Heart right ventricle (tissue), 16 donors: ENCODE measurements at regions not wholly inside any gene's neighbourhood (a gene's known extent, or its start where the extent isn't known, plus 50 kb on each side); places are given as distances from the start of the nearest gene placed in this dataset.

Experiments used
- ATAC-seq, 8 donors: fragments of 200-7000 bp; cut with Tn5 transposase; one replicate each; pipeline ENCODE4 v1.9.1; 2020; ENCODE audit warnings: mild to moderate bottlenecking in 8 of 8, moderate library complexity in 8 of 8, moderate number of reproducible peaks in 1 of 8
- DNase-seq, 2 donors: peaks; one replicate each; pipeline ENCODE4 v3.0.0-alpha.2; 2020
- H3K27ac ChIP-seq, 10 donors: fragments of 200-600 bp; sonication (generic) in 2 of 10; one replicate each; pipeline versions ENCODE4 v1.5.0 to v1.8.0; 2020 to 2022; ENCODE audit warnings: mild to moderate bottlenecking in 3 of 10
- H3K27me3 ChIP-seq, 7 donors: fragments of 200-600 bp; one replicate each; pipeline ENCODE4 v1.8.0; 2021 to 2022; ENCODE audit warnings: mild to moderate bottlenecking in 2 of 7
- H3K36me3 ChIP-seq, 9 donors: fragments of 200-600 bp; sonication (generic) in 1 of 9; one replicate each; pipeline versions ENCODE4 v1.5.0 to v1.8.0; 2020 to 2022; ENCODE audit warnings: mild to moderate bottlenecking in 2 of 9
- H3K4me1 ChIP-seq, 9 donors: fragments of 200-600 bp; sonication (generic) in 1 of 9; one replicate each; pipeline versions ENCODE4 v1.5.0 to v1.8.0; 2020 to 2022; ENCODE audit warnings: mild to moderate bottlenecking in 4 of 9
- H3K4me3 ChIP-seq, 10 donors: fragments of 200-600 bp; sonication (generic) in 2 of 10; one replicate each; pipeline versions ENCODE4 v1.5.0 to v1.8.0; 2020 to 2022; ENCODE audit warnings: mild to moderate bottlenecking in 7 of 10, moderate library complexity in 2 of 10
- H3K9me3 ChIP-seq, 11 donors: fragments of 200-600 bp in 10 of 11; sonication (generic) in 2 of 11; one replicate each; pipeline versions ENCODE4 v1.5.0 to v1.8.0; 2013 to 2022; ENCODE audit warnings: mild to moderate bottlenecking in 2 of 11, control low read depth in 1 of 11, moderate library complexity in 1 of 11
- WGBS, 2 donors: extraction: QIAGEN DNeasy Blood & Tissue Kit; methylation state at CpG; one replicate each; pipeline ENCODE4 v1.1.7; 2013; ENCODE audit warnings: inconsistent platforms in 1 of 2; 5-methylcytosine and 5-hydroxymethylcytosine counted together
- intact Hi-C, 10 donors: fragments of 100-400 bp; cut with DNase I; formaldehyde crosslinking; loops; one replicate each; pipeline versions ENCODE4 v1.11.1 to v1.14.2; 2022
- TF ChIP-seq, protein P1 (sequence below), 9 donors: fragments of 200-600 bp; sonication (generic) in 2 of 9; IDR thresholded peaks; one replicate each; pipeline versions ENCODE4 v1.5.0 to v1.8.0; 2021 to 2022; ENCODE audit warnings: antibody characterized with exemption in 9 of 9, mild to moderate bottlenecking in 5 of 9, moderate library complexity in 1 of 9
- donor health status: Arrhythmogenic right ventricular cardiomyopathy.
- donor health status: ischemic (EF 13 %, LVEDD 7.1; RV severe dilation, severe dysfunction).
- donor health status: healthy with polysubstance abuse.
- donor health status: DM: no; HTN: yes; CAD: no.
- donor health status: DM: no; HTN: no; CAD: no.
- donor health status: ischemic (EF 25% LVEDD 6.9; RV normal size, moderate dysfunction).
- donor health status: ischemic (EF 25% LVEDD 5.7; RV mildly dilated, moderate dysfunction).
- donor health status: healthy.
- donor health status: DM: yes; HTN: yes; CAD: no.
- donor health status: Ischemic cardiomyopathy.
- donor health status: ischemic (EF 35%, LVEDD 5.7; RV mildly dilated, moderate dysfunction).
- donor health status: nonischemic (EF 11% LVEDD 7.7; RV severe dilation, severe dysfunction).
- donor health status: DM: yes; HTN: yes; CAD: no.
- donor health status: PGD.
- donor health status: ischemic (EF 29% LVEDD 5.4; RV normal size, mild dysfunction).
- donor health status: nonischemic (EF 23%, LVEDD 6.1; RV moderate dilation, normal function).

DNA sequence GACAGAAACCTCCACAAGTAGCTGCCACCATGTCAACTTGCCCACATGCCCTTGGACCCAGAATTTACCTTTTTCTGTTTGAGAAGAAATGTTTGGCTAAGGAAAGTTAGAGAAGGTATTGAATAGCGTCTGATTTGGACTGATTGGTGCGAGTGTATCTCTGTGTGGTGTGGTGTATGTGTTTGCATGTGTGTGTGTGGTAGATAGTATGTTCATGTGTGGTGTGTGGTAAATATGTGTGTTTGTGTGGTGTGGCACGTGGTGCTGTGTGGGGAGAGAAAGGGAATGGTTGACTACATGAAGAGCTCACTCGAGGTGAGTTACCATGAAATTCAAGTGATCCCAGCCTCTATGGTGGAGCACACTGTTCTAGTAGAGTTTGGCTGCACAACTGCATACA, 360.8 kb upstream of the SPHKAP start:
- H3K4me3 ChIP-seq: no peak overlapping the region
- WGBS, 2 donors: 81 to 83% methylated on average over 4 of the region's 4 CpGs
- H3K4me1 ChIP-seq: no peaks in the 10 kb centered on the region
- H3K27me3 ChIP-seq: no peaks in the 10 kb centered on the region
- TF ChIP-seq, protein P1, sequence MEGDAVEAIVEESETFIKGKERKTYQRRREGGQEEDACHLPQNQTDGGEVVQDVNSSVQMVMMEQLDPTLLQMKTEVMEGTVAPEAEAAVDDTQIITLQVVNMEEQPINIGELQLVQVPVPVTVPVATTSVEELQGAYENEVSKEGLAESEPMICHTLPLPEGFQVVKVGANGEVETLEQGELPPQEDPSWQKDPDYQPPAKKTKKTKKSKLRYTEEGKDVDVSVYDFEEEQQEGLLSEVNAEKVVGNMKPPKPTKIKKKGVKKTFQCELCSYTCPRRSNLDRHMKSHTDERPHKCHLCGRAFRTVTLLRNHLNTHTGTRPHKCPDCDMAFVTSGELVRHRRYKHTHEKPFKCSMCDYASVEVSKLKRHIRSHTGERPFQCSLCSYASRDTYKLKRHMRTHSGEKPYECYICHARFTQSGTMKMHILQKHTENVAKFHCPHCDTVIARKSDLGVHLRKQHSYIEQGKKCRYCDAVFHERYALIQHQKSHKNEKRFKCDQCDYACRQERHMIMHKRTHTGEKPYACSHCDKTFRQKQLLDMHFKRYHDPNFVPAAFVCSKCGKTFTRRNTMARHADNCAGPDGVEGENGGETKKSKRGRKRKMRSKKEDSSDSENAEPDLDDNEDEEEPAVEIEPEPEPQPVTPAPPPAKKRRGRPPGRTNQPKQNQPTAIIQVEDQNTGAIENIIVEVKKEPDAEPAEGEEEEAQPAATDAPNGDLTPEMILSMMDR (IDR thresholded peaks at IDR 0.05): no peak
- no peak overlapping the region for H3K27ac ChIP-seq
- no peak for DNase-seq
- intact Hi-C loops: no loop called here
- H3K9me3 ChIP-seq: peaks cover 0 to 37% (median 4%) of the 10 kb centered on the region in 11 donors
- no peaks in the 10 kb centered on the region for H3K36me3 ChIP-seq
- no peak for ATAC-seq

DNA sequence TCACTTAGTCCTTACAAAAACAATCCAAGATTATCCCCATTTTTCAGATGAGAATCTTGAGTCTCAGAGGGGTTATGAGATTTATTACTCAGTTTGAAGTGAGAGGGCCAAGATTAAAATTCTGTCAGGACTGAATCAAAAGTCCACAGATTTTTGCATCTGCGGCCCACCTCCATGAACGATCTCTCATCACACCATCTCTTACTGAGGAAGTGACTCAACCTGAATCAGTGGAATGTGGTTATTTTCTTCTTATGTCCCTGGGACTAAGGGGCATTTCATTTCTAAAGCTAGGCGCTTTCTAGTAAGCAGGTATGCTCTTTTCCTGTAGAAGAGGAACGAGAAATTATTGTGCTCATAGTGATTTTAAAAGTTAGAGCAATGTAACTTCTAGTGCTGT, 360.3 kb upstream of the SPHKAP start:
- no peaks in the 10 kb centered on the region for H3K27me3 ChIP-seq
- TF ChIP-seq, protein P1 (IDR thresholded peaks at IDR 0.05): no peak
- 85 to 92% methylated on average over 4 of the region's 4 CpGs for WGBS, 2 donors
- no peak overlapping the region for H3K4me3 ChIP-seq
- no peak for ATAC-seq
- no peaks in the 10 kb centered on the region for H3K36me3 ChIP-seq
- peaks cover 0 to 37% (median 7%) of the 10 kb centered on the region in 11 donors for H3K9me3 ChIP-seq
- intact Hi-C loops: no loop called here
- H3K4me1 ChIP-seq: no peaks in the 10 kb centered on the region
- H3K27ac ChIP-seq: no peak overlapping the region
- no peak for DNase-seq

DNA sequence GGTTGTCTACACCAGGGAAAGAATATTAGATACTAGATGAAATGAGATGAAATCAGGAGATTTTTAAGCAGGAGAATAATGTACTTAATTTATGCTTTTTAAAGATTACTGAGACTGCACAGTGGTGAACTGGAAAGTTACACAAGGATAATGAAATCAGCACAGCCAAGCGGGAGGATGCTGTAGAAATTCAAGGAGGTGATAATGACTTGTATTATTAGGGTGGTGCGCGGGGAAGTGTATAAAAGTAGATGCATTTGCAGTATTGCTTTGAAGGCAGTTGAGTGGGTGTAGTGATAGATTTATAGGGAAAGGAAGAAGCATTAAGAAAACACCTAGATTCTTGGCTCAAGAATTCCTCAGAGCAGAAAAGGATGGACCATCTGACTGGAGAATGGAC, 359.5 kb upstream of the SPHKAP start:
- DNase-seq: no peak
- Histone ChIP-seq H3K4me3 (no peak overlapping the region), H3K27me3 (no peaks in the 10 kb centered on the region), H3K27ac (no peak overlapping the region), H3K9me3 (peaks cover 0 to 37% (median 7%) of the 10 kb centered on the region in 11 donors), H3K4me1 (no peaks in the 10 kb centered on the region), H3K36me3 (no peaks in the 10 kb centered on the region)
- intact Hi-C loops: no loop called here
- TF ChIP-seq, protein P1 (IDR thresholded peaks at IDR 0.05): no peak
- no peak for ATAC-seq
- 90 to 96% methylated on average over 3 of the region's 3 CpGs for WGBS, 2 donors

DNA sequence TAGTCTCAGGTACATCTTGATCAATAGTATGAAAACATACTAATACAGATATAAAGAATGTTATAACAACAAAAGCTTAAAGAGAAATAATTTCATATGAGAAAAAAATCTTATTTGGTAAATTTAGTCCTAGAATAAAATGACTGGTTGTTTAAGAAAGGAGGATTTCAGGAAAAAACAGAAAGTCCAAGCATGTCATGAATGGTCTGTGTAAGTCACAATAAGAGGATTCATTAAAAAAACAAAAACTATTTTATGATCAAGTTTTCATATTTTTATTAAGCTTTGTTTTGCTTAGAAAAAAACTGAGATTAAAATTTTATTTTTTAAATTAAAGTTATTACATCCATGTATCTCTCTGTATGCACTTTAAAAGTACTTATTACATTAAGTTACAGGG, 353.9 kb upstream of the SPHKAP start:
- Histone ChIP-seq H3K27ac (no peak overlapping the region), H3K4me1 (no peaks in the 10 kb centered on the region), H3K4me3 (no peak overlapping the region), H3K27me3 (no peaks in the 10 kb centered on the region), H3K36me3 (no peaks in the 10 kb centered on the region), H3K9me3 (peaks cover 0 to 80% (median 14%) of the 10 kb centered on the region in 11 donors)
- TF ChIP-seq, protein P1 (IDR thresholded peaks at IDR 0.05): no peak
- DNase-seq (no peak), ATAC-seq (no peak)
- intact Hi-C loops: no loop called here

DNA sequence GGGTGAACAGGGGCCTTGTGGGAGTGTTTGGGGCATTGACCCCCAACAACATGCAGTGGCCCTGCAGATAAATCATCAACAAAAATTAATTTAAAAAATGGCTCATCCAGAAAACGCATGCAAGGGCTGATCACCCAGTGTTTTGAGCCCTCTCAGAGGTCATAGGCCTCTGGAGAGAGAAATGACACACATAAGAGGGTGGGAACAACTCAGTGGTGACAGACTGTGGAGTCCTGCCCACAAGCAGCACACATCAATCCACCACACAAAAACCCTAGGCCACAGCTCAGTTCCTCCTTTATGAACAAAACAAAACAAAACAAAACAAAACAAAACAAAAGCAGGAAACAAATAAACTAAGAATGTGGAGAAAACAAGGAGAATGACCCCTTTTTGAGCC, 351.7 kb upstream of the SPHKAP start:
- Histone ChIP-seq H3K36me3 (no peaks in the 10 kb centered on the region), H3K4me1 (no peaks in the 10 kb centered on the region), H3K27me3 (no peaks in the 10 kb centered on the region), H3K4me3 (no peak overlapping the region), H3K27ac (no peak overlapping the region), H3K9me3 (peaks cover 0 to 64% (median 14%) of the 10 kb centered on the region in 11 donors)
- DNase-seq (no peak), ATAC-seq (no peak)
- TF ChIP-seq, protein P1 (IDR thresholded peaks at IDR 0.05): no peak
- WGBS, 2 donors: 58 to 68% methylated on average over 1 of the region's 1 CpG
- intact Hi-C loops: no loop called here
